ENCODE measurements at regions not wholly inside any gene's neighbourhood (a gene's known extent, or its start where the extent isn't known, plus 50 kb on each side); places are given as distances from the start of the nearest gene placed in this dataset.
"Not testable (repeated sequence)": the region's sequence is repeated elsewhere in the genome, so short reads cannot be mapped to it uniquely, and the experiment has no call there.

- H3K4me1 Mint-ChIP-seq (ENCODE audit: unreplicated experiment) = peaks cover 4% of the 10 kb centered on the region
- no peaks in the 10 kb centered on the region for H3K9me3 Mint-ChIP-seq (ENCODE audit: unreplicated experiment)
- no peaks in the 10 kb centered on the region for H3K36me3 Mint-ChIP-seq (ENCODE audit: unreplicated experiment)
- H3K27ac Mint-ChIP-seq (ENCODE audit: unreplicated experiment) = no peak overlapping the region
- H3K4me3 Mint-ChIP-seq (ENCODE audit: unreplicated experiment) = no peak overlapping the region
- H3K27me3 Mint-ChIP-seq (ENCODE audit: unreplicated experiment) = no peaks in the 10 kb centered on the region
- peak; percentile 48 for DNase-seq (ENCODE audit: extremely low spot score, unreplicated experiment)
- no peak for TF ChIP-seq CTCF (IDR thresholded peaks at IDR 0.05)
Measured at GRCh38 chr6:3530515-3530914, 73.7 kb upstream of the SLC22A23 start.

GRCh38 chr6:3529721-3530120 lies 72.9 kb upstream of the SLC22A23 start:
- Mint-ChIP-seq H3K9me3 (ENCODE audit: unreplicated experiment) (no peaks in the 10 kb centered on the region), H3K27me3 (ENCODE audit: unreplicated experiment) (no peaks in the 10 kb centered on the region)

GRCh38 chr6:3529232-3529631 lies 72.4 kb upstream of the SLC22A23 start:
- Mint-ChIP-seq H3K36me3 (ENCODE audit: unreplicated experiment) (no peaks in the 10 kb centered on the region), H3K4me3 (ENCODE audit: unreplicated experiment) (no peak overlapping the region), H3K27me3 (ENCODE audit: unreplicated experiment) (no peaks in the 10 kb centered on the region), H3K4me1 (ENCODE audit: unreplicated experiment) (peaks cover 5% of the 10 kb centered on the region), H3K27ac (ENCODE audit: unreplicated experiment) (no peak overlapping the region), H3K9me3 (ENCODE audit: unreplicated experiment) (no peaks in the 10 kb centered on the region)
- peak; percentile 3 for DNase-seq (ENCODE audit: extremely low spot score, unreplicated experiment)
- no peak for TF ChIP-seq CTCF (IDR thresholded peaks at IDR 0.05)

More at GRCh38 chr6:3529721-3530120, 72.9 kb upstream of the SLC22A23 start:
- TF ChIP-seq CTCF (IDR thresholded peaks at IDR 0.05) = no peak
- Mint-ChIP-seq H3K36me3 (ENCODE audit: unreplicated experiment) (no peaks in the 10 kb centered on the region), H3K4me1 (ENCODE audit: unreplicated experiment) (peaks cover 3% of the 10 kb centered on the region), H3K27ac (ENCODE audit: unreplicated experiment) (no peak overlapping the region), H3K4me3 (ENCODE audit: unreplicated experiment) (no peak overlapping the region)
- no peak for DNase-seq (ENCODE audit: extremely low spot score, unreplicated experiment)

DNA sequence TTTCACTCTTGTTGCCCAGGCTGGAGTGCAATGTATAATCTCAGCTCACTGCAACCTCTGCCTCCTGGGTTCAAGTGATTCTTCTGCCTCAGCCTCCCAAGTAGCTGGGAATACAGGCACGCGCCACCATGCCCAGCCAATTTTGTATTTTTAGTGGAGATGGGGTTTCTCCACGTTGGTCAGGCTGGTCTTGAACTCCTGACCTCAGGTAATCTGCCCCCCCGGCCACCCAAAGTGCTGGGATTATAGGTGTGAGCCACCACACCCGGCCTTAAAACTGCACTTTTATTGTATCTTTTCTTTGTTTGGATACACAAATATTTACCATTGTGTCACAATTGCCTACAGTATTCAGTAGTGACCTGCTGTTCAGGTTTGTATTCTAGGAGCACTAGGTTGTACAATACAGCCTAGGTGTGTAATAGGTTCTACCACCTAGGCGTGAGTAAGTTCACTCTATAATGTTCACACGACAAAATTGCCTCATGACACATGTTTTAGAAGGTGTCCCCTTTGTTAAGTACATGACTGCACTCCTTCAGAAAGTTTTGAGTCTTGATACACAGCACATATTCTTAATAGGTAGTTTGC lies 71.3 kb upstream of the SLC22A23 start:
- H3K4me3 Mint-ChIP-seq (ENCODE audit: unreplicated experiment); H3K27ac Mint-ChIP-seq (ENCODE audit: unreplicated experiment); H3K9me3 Mint-ChIP-seq (ENCODE audit: unreplicated experiment); H3K36me3 Mint-ChIP-seq (ENCODE audit: unreplicated experiment); H3K27me3 Mint-ChIP-seq (ENCODE audit: unreplicated experiment): not testable (repeated sequence)
- DNase-seq (ENCODE audit: extremely low spot score, unreplicated experiment) = peak; percentile 53
- peaks cover 13% of the 10 kb centered on the region for H3K4me1 Mint-ChIP-seq (ENCODE audit: unreplicated experiment)

DNA sequence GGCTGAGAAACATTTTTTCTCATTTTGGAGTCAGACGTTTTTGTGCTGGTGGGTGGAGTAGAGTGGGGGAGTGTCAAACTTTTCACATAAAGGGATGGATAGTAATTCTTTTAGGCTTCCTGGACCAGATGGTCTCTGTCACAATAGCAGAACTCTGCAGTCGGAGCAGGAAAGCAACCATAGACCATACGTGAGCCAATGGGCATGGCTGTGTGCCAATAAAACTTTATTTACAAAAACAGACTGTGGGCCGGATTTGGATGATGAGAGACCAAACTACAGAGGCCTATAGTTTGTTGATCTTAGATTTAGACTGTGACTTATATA lies 70.8 kb upstream of the SLC22A23 start:
- H3K36me3 Mint-ChIP-seq (ENCODE audit: unreplicated experiment) = no peaks in the 10 kb centered on the region
- TF ChIP-seq CTCF (IDR thresholded peaks at IDR 0.05) = no peak
- H3K4me1 Mint-ChIP-seq (ENCODE audit: unreplicated experiment) = peaks cover 19% of the 10 kb centered on the region
- peak; percentile 19 for DNase-seq (ENCODE audit: extremely low spot score, unreplicated experiment)
- no peaks in the 10 kb centered on the region for H3K27me3 Mint-ChIP-seq (ENCODE audit: unreplicated experiment)
- no peaks in the 10 kb centered on the region for H3K9me3 Mint-ChIP-seq (ENCODE audit: unreplicated experiment)
- no peak overlapping the region for H3K4me3 Mint-ChIP-seq (ENCODE audit: unreplicated experiment)
- H3K27ac Mint-ChIP-seq (ENCODE audit: unreplicated experiment) = no peak overlapping the region
